DOHH2 (cell line): ENCODE measurements at regions not wholly inside any gene's neighbourhood (a gene's known extent, or its start where the extent isn't known, plus 50 kb on each side); places are given as distances from the start of the nearest gene placed in this dataset.

Experiments
- EZH2phosphoT487 ChIP-seq: fragments of 200-600 bp; sonication (generic); IDR thresholded peaks from 2 replicates; pipeline ENCODE4 v1.6.1; 2017; ENCODE audit warnings: borderline replicate concordance, mild to moderate bottlenecking, antibody characterized with exemption, low read length, moderate library complexity, mixed read lengths
- TF ChIP-seq, protein P1 (sequence below): fragments of 200-600 bp; sonication (generic); IDR thresholded peaks from one replicate; pipeline ENCODE4 v1.5.1; 2014; ENCODE audit warnings: antibody characterized with exemption, mild to moderate bottlenecking, low read depth, low read length; ENCODE audit not compliant: poor library complexity, severe bottlenecking

DNA sequence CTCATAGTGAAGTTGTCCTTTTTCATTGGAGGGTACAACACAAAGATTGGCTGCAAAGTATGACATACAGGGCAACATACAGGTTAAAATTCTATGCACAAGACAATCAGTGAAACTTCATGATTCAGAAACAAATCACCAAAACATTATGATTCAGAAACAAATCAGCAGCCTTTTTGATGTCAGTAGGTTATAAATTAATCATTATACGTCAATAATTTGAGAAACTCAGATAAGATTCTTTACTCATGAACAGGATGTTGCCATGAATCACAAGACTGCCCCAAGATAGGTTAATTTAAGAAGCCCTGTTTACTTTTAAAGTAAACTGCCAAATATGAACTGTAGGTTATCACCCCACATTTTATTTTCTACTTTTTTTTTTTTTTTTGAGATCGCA, 62.2 kb upstream of the IL33 start:
- TF ChIP-seq, protein P1, sequence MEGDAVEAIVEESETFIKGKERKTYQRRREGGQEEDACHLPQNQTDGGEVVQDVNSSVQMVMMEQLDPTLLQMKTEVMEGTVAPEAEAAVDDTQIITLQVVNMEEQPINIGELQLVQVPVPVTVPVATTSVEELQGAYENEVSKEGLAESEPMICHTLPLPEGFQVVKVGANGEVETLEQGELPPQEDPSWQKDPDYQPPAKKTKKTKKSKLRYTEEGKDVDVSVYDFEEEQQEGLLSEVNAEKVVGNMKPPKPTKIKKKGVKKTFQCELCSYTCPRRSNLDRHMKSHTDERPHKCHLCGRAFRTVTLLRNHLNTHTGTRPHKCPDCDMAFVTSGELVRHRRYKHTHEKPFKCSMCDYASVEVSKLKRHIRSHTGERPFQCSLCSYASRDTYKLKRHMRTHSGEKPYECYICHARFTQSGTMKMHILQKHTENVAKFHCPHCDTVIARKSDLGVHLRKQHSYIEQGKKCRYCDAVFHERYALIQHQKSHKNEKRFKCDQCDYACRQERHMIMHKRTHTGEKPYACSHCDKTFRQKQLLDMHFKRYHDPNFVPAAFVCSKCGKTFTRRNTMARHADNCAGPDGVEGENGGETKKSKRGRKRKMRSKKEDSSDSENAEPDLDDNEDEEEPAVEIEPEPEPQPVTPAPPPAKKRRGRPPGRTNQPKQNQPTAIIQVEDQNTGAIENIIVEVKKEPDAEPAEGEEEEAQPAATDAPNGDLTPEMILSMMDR = no peak
- TF ChIP-seq EZH2phosphoT487 = no peak
